Effector memory CD4-positive, alpha-beta T cell (primary cell): ENCODE measurements at regions not wholly inside any gene's neighbourhood (a gene's known extent, or its start where the extent isn't known, plus 50 kb on each side); places are given as distances from the start of the nearest gene placed in this dataset.

Source experiments
- DNase-seq, 3 donors: peaks; one replicate each; pipeline ENCODE4 v3.0.0-alpha.2; 2020
- H3K27ac ChIP-seq: 2 replicates; pipeline ENCODE4 v1.7.0; 2013; ENCODE audit warnings: mild to moderate bottlenecking, low read length, moderate library complexity; ENCODE audit not compliant: insufficient read depth, poor library complexity, severe bottlenecking
- H3K27me3 ChIP-seq: replicated peaks from 2 replicates; pipeline ENCODE4 v1.7.0; 2013; ENCODE audit warnings: mild to moderate bottlenecking, low read length; ENCODE audit not compliant: insufficient read depth, control insufficient read depth, poor library complexity, severe bottlenecking
- H3K36me3 ChIP-seq: 2 replicates; pipeline ENCODE4 v1.7.0; 2013; ENCODE audit warnings: mild to moderate bottlenecking, low read length, moderate library complexity; ENCODE audit not compliant: control insufficient read depth, insufficient read depth
- H3K4me1 ChIP-seq: 2 replicates; pipeline ENCODE4 v1.7.0; 2013; ENCODE audit warnings: low read length, mild to moderate bottlenecking; ENCODE audit not compliant: control insufficient read depth, insufficient read depth, poor library complexity, severe bottlenecking
- H3K4me3 ChIP-seq: 2 replicates; pipeline ENCODE4 v1.7.0; 2013; ENCODE audit warnings: low read length, low read depth, mild to moderate bottlenecking; ENCODE audit not compliant: insufficient read depth, poor library complexity, severe bottlenecking
- H3K9me3 ChIP-seq: 2 replicates; pipeline ENCODE4 v1.7.0; 2013; ENCODE audit warnings: mild to moderate bottlenecking, low read length, moderate library complexity; ENCODE audit not compliant: control insufficient read depth

DNA sequence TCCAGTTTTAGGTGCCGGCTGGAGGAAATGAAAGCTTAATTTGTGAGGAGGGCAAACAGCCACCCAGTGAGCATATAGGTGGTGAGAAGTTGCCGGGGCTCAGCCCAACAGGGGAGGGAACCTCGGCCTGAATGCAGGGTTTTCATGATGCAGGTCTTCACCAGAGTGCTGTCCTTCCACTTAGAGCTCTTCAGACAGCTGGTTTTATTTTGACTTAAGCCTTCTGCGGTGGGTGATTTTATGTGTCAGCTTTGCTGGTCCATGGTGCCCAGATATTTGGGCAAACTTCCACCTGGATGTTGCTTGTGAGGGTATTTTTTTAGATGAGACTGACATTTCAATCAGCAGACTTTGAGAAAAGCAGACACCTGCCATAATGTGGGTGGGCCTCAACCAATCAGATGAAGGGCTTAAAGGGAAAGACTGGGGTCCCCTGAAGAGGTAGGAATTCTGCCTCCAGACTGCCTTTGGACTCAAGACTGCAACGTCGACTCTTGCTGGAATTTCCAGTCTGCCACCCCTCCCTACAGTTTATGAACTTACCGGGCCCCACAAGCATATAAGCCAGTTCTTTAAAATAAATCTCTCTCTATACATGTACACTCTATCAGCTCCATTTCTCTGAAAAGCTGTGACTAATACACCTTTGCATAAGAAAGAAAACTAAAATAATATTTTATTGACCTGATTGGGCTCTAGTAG lies 72.8 kb downstream of the RHOU start:
- Histone ChIP-seq H3K4me3 (no peak overlapping the region), H3K9me3 (no peaks in the 10 kb centered on the region), H3K27me3 (no peaks in the 10 kb centered on the region), H3K27ac (no peak overlapping the region), H3K36me3 (no peaks in the 10 kb centered on the region), H3K4me1 (peaks cover 19% of the 10 kb centered on the region)
- no peak for DNase-seq

DNA sequence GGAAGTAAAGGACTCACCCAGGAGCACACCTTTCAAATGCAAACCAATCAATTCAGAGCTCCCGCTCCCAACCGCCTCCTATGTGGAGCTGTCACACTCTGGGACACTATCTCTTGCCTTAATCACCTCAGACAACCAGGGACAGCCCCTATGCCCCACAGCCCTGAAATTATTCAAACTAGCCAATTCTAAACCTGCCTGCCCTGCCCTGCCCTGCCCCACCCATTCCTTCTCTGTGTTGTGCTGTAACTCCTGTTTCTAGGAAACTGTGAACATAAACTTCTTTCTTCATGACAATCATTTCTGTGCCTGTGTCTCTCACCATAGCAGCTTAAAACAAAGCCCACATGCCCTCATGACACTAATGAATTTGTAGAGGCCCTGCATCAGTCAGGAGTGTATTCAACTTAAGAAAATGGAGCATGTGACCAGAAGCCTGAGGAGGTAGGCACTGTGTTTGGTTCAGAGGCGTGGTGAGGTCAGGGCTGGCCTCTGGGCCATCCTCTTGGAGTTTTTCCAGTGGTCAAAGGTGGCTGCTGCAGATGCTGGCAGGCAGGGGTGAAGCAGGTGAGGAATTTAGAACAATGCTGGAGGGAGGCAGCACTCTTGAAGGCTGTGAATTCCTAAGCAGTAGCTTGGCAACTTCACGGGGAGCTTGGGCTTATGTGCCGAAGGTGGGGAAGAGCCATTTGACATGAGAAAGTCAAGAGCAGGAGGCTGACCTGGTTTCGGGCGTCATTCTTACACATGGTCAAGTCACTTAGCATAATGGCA lies 74.5 kb downstream of the RHOU start:
- no peaks in the 10 kb centered on the region for H3K27me3 ChIP-seq

DNA sequence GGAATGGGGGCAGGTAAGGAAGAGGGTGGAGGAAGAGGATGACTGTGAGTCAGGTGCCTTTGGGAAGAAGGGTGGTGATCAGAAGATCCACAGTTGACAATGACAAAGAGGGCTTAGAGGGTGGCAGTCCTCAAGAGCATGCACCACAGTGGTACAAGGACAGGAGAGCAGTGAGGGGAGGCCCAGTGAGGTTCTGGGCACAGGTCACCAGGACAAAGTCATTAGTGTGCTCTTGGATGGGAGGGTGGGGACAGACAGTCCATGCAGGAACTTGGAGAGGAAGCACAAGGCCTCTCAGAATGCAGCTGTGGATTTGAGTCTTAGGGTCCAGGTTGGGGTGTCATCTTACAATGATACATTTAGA lies 75.1 kb downstream of the RHOU start:
- H3K36me3 ChIP-seq, result no peaks in the 10 kb centered on the region
- peaks cover 14% of the 10 kb centered on the region for H3K4me1 ChIP-seq
- H3K9me3 ChIP-seq, result no peaks in the 10 kb centered on the region
- no peak for DNase-seq
- H3K27ac ChIP-seq, result no peak overlapping the region
- H3K27me3 ChIP-seq, result no peaks in the 10 kb centered on the region
- no peak overlapping the region for H3K4me3 ChIP-seq

More for the DNA sequence above, 74.5 kb downstream of the RHOU start:
- no peak for DNase-seq
- H3K4me1 ChIP-seq, result peaks cover 17% of the 10 kb centered on the region
- H3K36me3 ChIP-seq, result no peaks in the 10 kb centered on the region
- no peak overlapping the region for H3K4me3 ChIP-seq
- H3K27ac ChIP-seq, result no peak overlapping the region
- no peaks in the 10 kb centered on the region for H3K9me3 ChIP-seq

DNA sequence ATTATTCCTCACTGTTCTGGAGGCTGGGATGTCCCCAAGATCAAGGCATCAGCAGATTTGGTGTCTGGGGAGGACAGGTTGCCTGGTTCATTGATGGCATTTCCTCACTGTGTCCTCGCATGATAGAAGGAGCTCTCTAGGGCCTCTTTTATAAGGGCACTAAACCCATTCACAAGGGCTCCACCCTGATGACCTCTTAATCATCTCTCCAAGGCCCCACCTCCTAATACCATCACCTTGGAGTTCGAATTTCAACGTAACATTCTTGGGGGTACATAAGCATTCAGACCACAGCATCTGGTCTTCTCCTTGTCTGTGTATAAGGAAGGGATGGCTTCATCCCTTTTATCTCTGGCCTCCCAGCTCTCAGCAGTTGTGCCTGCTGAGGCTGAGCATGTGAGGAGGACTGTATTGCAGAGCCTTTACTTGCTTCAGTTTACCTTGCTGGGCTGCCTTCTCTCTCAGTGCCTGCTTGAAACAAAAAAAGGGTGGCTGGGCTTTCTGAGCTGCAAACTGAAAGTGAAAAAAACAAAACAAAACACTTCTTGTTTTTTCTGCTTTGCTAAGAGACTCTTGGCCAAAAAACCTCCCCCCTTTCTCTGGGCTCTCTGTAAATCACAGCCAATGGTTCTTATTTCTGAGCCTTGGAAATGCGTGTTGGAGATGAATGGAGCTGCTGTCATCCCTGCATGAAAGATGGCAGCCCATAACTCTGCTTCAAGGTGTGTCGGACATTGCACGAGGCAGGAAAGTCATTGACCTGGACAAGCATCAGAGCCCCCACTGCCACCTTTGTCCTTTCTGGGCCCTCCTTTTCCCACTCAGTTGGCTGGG lies 75.8 kb downstream of the RHOU start:
- no peak overlapping the region for H3K27ac ChIP-seq
- H3K27me3 ChIP-seq, result no peaks in the 10 kb centered on the region
- no peak overlapping the region for H3K4me3 ChIP-seq
- H3K36me3 ChIP-seq, result no peaks in the 10 kb centered on the region
- no peaks in the 10 kb centered on the region for H3K9me3 ChIP-seq
- H3K4me1 ChIP-seq, result peaks cover 14% of the 10 kb centered on the region
- DNase-seq, result no peak

DNA sequence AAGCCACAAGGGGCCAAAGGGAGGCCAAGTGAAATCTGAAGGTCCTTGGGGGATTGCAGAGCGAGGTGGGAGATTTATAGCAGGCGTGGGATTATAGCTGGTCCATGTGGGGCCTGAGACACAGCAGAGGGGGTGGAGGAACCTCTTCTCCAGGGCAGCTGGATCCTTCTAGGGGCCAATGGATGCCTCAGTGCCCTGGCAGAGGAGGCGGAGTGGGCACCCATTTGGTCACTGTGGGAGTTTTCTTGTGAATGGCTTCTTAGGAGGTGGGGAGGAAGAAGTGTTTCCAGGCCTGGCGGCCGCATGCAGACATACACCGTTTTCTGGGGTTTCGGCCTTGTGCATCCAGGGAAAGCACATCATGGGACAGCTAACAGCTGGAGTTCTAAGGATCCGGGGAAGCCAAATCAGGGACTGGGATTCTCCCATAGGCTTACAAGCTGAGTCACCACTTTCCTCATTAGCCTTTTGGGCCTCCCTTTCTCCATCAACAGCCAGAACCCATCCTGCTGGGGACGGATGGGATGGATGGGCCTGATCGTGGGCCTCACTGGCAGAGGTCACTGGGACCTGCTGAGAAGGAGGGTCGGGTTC lies 76.5 kb downstream of the RHOU start:
- no peak overlapping the region for H3K4me3 ChIP-seq
- H3K27ac ChIP-seq, result no peak overlapping the region
- no peak for DNase-seq
- no peaks in the 10 kb centered on the region for H3K27me3 ChIP-seq
- no peaks in the 10 kb centered on the region for H3K9me3 ChIP-seq
- peaks cover 14% of the 10 kb centered on the region for H3K4me1 ChIP-seq
- H3K36me3 ChIP-seq, result no peaks in the 10 kb centered on the region

- no peak for DNase-seq
- Histone ChIP-seq H3K27ac (no peak overlapping the region), H3K9me3 (no peaks in the 10 kb centered on the region), H3K4me1 (peaks cover 14% of the 10 kb centered on the region), H3K4me3 (no peak overlapping the region), H3K27me3 (no peaks in the 10 kb centered on the region), H3K36me3 (no peaks in the 10 kb centered on the region)
Measured at GRCh38 chr1:228812961-228813360, 77.7 kb downstream of the RHOU start.

DNA sequence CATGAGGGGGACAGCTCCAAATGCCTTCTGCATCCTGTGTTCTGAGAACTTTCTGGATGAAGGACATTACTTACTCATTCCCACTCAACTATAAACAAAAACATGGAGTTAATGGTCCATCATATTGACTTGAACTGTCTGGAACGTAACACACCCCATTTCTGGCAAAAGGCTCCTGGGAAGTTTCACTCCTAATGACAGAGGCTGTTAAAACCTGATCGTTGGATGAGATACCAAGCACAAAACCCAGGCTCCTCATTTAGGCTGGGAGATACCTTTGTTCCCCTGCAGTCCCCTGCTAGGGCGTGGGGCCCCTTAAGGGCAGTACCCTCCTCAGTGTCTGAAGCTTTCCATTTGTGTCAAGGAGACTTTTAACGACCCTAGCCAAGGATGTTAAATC lies 78.9 kb downstream of the RHOU start:
- Histone ChIP-seq H3K4me3 (no peak overlapping the region), H3K9me3 (no peaks in the 10 kb centered on the region), H3K27me3 (no peaks in the 10 kb centered on the region), H3K36me3 (no peaks in the 10 kb centered on the region), H3K27ac (no peak overlapping the region), H3K4me1 (peaks cover 14% of the 10 kb centered on the region)
- DNase-seq, result no peak

- no peak overlapping the region for H3K27ac ChIP-seq
- DNase-seq, result no peak
- no peaks in the 10 kb centered on the region for H3K9me3 ChIP-seq
- no peaks in the 10 kb centered on the region for H3K36me3 ChIP-seq
- H3K4me3 ChIP-seq, result no peak overlapping the region
- no peaks in the 10 kb centered on the region for H3K4me1 ChIP-seq
- no peaks in the 10 kb centered on the region for H3K27me3 ChIP-seq
Measured at GRCh38 chr1:228818296-228818695, 83.0 kb downstream of the RHOU start.

DNA sequence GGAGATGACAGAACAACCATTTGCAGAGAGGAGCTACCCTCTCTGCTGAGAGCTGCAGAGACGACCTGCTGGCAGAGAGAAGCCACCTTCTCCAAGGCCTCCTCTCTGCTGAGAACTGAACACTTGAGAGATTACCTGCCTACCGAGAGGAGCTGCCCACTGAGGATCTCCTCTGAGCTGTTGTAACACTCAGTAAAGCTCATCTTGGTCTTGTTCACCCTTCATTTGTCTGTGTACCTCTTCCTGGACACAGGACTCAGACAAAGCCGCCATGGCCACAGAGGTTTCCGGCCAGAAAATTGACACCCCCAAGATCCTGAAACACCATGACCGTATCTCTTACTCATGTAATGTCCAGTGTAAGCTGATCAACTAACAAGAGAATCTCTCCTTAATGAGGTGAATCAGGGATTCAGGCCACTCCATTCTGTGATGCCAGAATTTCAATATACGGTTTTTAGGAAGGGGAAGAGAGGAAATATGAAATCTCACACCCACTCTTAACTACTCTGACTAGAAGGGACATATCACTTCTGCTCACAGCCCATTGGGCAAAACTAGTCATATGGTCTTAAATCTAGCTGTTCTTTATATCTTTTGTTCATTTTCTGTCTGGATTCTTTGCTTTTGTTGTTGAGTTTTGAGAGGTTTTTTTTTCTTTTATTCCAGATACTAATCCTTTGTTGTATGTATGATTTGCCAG lies 83.8 kb downstream of the RHOU start:
- H3K4me1 ChIP-seq, result no peaks in the 10 kb centered on the region
- no peak overlapping the region for H3K4me3 ChIP-seq
- H3K36me3 ChIP-seq, result no peaks in the 10 kb centered on the region
- H3K27me3 ChIP-seq, result no peaks in the 10 kb centered on the region
- H3K9me3 ChIP-seq, result no peaks in the 10 kb centered on the region
- no peak overlapping the region for H3K27ac ChIP-seq
- DNase-seq, result no peak
